ENCODE measurements at regions not wholly inside any gene's neighbourhood (a gene's known extent, or its start where the extent isn't known, plus 50 kb on each side); places are given as distances from the start of the nearest gene placed in this dataset.

DNA sequence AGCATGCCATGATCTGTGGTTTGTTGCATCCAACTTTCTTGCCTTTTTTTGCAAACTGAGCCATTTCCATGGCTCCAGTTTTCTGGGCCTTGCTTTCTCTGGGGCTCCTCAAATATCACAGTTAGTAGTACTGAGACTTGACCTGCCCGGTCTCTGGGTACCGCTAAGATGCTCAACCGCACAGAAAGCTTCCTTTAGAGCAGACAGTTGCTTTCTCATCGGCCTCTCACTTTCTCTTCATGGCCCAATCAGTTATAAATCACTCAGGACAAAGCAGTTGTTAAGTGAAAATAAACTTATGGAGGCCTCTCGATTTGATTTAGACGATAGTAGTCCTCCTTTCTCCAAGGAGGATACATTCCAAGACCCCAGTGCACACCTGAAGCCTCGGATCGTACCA, 141.2 kb upstream of the ASB18 start:
- intact Hi-C loops (cut with DNase I) = no loop called here
- TF ChIP-seq CTCF (IDR thresholded peaks at IDR 0.05) = no peak
- TF ChIP-seq POLR2A (IDR thresholded peaks at IDR 0.05) = no peak
- Histone ChIP-seq H3K4me3 (no peak overlapping the region), H3K27me3 (no peaks in the 10 kb centered on the region), H3K27ac (no peak overlapping the region), H3K9me3 (replicated peaks in 1 of 3) (no peaks in the 10 kb centered on the region), H3K4me1 (replicated peaks in 1 of 2) (no peaks in the 10 kb centered on the region), H3K36me3 (replicated peaks in 1 of 2) (no peaks in the 10 kb centered on the region)
- 88 to 95% (median 91%) methylated on average over 8 of the region's 8 CpGs for WGBS, 4 donors
- no peak for DNase-seq

- Histone ChIP-seq H3K27me3 (no peaks in the 10 kb centered on the region), H3K4me3 (no peak overlapping the region), H3K36me3 (replicated peaks in 1 of 2) (no peaks in the 10 kb centered on the region), H3K27ac (no peak overlapping the region), H3K9me3 (replicated peaks in 1 of 3) (no peaks in the 10 kb centered on the region), H3K4me1 (replicated peaks in 1 of 2) (no peaks in the 10 kb centered on the region)
- TF ChIP-seq POLR2A (IDR thresholded peaks at IDR 0.05) = no peak
- no peak for TF ChIP-seq CTCF (IDR thresholded peaks at IDR 0.05)
- 76 to 100% (median 89%) methylated on average over 2 to 7 of the region's 7 CpGs for WGBS, 4 donors
- intact Hi-C loops (cut with DNase I) = no loop called here
- DNase-seq = no peak
Measured at GRCh38 chr2:236408090-236408489, 143.9 kb upstream of the ASB18 start.

- no peaks in the 10 kb centered on the region for H3K9me3 ChIP-seq (replicated peaks in 1 of 3)
- intact Hi-C loops (cut with DNase I) = no loop called here
- WGBS, 4 donors = 94 to 96% (median 95%) methylated on average over 8 to 9 of the region's 9 CpGs
- H3K36me3 ChIP-seq (replicated peaks in 1 of 2) = no peaks in the 10 kb centered on the region
- H3K4me1 ChIP-seq (replicated peaks in 1 of 2) = no peaks in the 10 kb centered on the region
- DNase-seq = no peak
- no peak for TF ChIP-seq CTCF (IDR thresholded peaks at IDR 0.05)
- no peak for TF ChIP-seq POLR2A (IDR thresholded peaks at IDR 0.05)
- no peaks in the 10 kb centered on the region for H3K27me3 ChIP-seq
- H3K27ac ChIP-seq = no peak overlapping the region
- no peak overlapping the region for H3K4me3 ChIP-seq
Measured at GRCh38 chr2:236408786-236409185, 144.6 kb upstream of the ASB18 start.

DNA sequence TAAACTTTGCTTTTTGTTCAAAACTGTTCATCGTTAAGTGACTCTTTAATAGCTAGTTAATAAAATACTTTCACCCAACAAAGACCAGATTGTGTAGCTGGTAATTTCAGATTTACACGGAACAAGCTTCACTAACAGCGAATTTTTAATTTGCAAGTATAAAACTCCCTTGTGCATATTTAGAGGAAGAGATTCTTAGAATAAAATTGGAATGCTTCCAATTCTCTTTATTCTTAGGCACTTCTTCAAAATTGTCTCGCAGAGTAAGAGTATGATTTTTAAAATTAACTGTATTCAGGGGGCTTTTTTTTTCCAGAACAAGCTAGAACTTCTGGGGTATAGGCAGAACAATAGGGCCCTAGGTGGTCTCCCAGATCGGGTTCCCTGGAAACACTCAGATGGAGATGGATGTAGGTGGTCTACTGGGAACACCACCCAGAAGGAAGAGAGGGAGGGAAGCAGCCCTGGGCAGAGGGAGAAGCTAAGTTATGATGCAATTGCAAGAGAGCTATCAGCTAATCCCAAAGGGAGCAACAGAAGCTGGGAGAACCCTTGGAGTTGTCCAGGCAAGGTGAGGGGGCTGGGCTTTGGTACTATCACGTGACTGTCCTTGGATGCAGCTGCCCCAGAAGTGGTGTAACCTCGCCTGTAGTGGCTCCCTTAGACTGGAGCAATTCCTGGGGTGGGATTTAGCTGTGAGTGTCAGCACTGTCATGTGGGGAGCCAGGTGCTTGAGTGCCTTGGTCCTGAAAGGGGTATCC, 151.7 kb upstream of the ASB18 start:
- DNase-seq = no peak
- no peaks in the 10 kb centered on the region for H3K4me1 ChIP-seq (replicated peaks in 1 of 2)
- H3K4me3 ChIP-seq = no peak overlapping the region
- H3K27me3 ChIP-seq = no peaks in the 10 kb centered on the region
- TF ChIP-seq CTCF (IDR thresholded peaks at IDR 0.05) = no peak
- TF ChIP-seq POLR2A (IDR thresholded peaks at IDR 0.05) = no peak
- 66 to 70% (median 70%) methylated on average over 7 of the region's 7 CpGs for WGBS, 4 donors
- H3K27ac ChIP-seq = no peak overlapping the region
- no peaks in the 10 kb centered on the region for H3K9me3 ChIP-seq (replicated peaks in 1 of 3)
- intact Hi-C loops (cut with DNase I) = no loop called here
- H3K36me3 ChIP-seq (replicated peaks in 1 of 2) = no peaks in the 10 kb centered on the region
